MCF 10A (cell line): ENCODE measurements at regions not wholly inside any gene's neighbourhood (a gene's known extent, or its start where the extent isn't known, plus 50 kb on each side); places are given as distances from the start of the nearest gene placed in this dataset.

ENCODE experiments used
- BruUV-seq: library from RNA; stranded (reverse); fragments of 400-500 nt; replicated peaks from 2 replicates; lab custom pipeline; 2021; lab: Mats Ljungman, UMichigan
- CTCF ChIA-PET: fragments of 300-600 bp; sonication (Branson Sonifier 250); formaldehyde crosslinking; extraction: SDS; loops from one replicate; lab custom pipeline; 2021; ENCODE audit warnings: antibody characterized with exemption, inconsistent platforms; lab: Yijun Ruan, JAX
- POLR2A ChIA-PET: fragments of 300-600, 350-650 bp; sonication (Branson Sonifier 250); formaldehyde crosslinking; extraction: SDS; loops from one replicate; lab custom pipeline; 2020; ENCODE audit warnings: antibody characterized with exemption, inconsistent platforms; lab: Yijun Ruan, JAX
- DNase-seq: peaks from one replicate; pipeline ENCODE4 v3.0.0-alpha.2; 2018; ENCODE audit not compliant: unreplicated experiment
- H3K27ac Mint-ChIP-seq: one replicate; pipeline ENCODE4 v1.8.0; 2022; ENCODE audit warnings: mild to moderate bottlenecking, low read depth, mixed read lengths; ENCODE audit not compliant: unreplicated experiment
- H3K27me3 Mint-ChIP-seq: one replicate; pipeline ENCODE4 v1.8.0; 2022; ENCODE audit warnings: mixed read lengths; ENCODE audit not compliant: insufficient read depth, unreplicated experiment
- H3K36me3 Mint-ChIP-seq: one replicate; pipeline ENCODE4 v1.8.0; 2022; ENCODE audit warnings: mild to moderate bottlenecking, moderate library complexity, mixed read lengths; ENCODE audit not compliant: insufficient read depth, unreplicated experiment
- H3K4me1 Mint-ChIP-seq: one replicate; pipeline ENCODE4 v1.8.0; 2022; ENCODE audit warnings: mixed read lengths; ENCODE audit not compliant: insufficient read depth, unreplicated experiment
- H3K4me3 Mint-ChIP-seq: one replicate; pipeline ENCODE4 v1.8.0; 2022; ENCODE audit warnings: mild to moderate bottlenecking, moderate library complexity, mixed read lengths; ENCODE audit not compliant: unreplicated experiment
- H3K9me3 Mint-ChIP-seq: one replicate; pipeline ENCODE4 v1.8.0; 2022; ENCODE audit warnings: mixed read lengths; ENCODE audit not compliant: unreplicated experiment
- intact Hi-C: fragments of 100-400 bp; cut with micrococcal nuclease; formaldehyde crosslinking; loops from 2 replicates; pipeline ENCODE4 v1.14.1; 2022
- TF ChIP-seq, protein P1 (sequence below): fragments of 200-600 bp; IDR thresholded peaks from one replicate; pipeline ENCODE4 v1.8.0; 2022; ENCODE audit warnings: antibody characterized with exemption, mild to moderate bottlenecking; ENCODE audit not compliant: unreplicated experiment

GRCh38 chr7:67738145-67738544, 741.5 kb downstream of the TYW1 start:
- Mint-ChIP-seq H3K9me3 (peaks cover 52% of the 10 kb centered on the region), H3K4me3 (no peak overlapping the region), H3K4me1 (no peaks in the 10 kb centered on the region), H3K27ac (no peak overlapping the region), H3K36me3 (no peaks in the 10 kb centered on the region), H3K27me3 (no peaks in the 10 kb centered on the region)
- intact Hi-C loops: no loop called here
- DNase-seq: no peak
- CTCF ChIA-PET: no interaction called here
- BruUV-seq: no TSS peak
- POLR2A ChIA-PET: no interaction called here
- TF ChIP-seq, protein P1, sequence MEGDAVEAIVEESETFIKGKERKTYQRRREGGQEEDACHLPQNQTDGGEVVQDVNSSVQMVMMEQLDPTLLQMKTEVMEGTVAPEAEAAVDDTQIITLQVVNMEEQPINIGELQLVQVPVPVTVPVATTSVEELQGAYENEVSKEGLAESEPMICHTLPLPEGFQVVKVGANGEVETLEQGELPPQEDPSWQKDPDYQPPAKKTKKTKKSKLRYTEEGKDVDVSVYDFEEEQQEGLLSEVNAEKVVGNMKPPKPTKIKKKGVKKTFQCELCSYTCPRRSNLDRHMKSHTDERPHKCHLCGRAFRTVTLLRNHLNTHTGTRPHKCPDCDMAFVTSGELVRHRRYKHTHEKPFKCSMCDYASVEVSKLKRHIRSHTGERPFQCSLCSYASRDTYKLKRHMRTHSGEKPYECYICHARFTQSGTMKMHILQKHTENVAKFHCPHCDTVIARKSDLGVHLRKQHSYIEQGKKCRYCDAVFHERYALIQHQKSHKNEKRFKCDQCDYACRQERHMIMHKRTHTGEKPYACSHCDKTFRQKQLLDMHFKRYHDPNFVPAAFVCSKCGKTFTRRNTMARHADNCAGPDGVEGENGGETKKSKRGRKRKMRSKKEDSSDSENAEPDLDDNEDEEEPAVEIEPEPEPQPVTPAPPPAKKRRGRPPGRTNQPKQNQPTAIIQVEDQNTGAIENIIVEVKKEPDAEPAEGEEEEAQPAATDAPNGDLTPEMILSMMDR: no peak

GRCh38 chr7:67738958-67739357, 742.3 kb downstream of the TYW1 start:
- no peaks in the 10 kb centered on the region for H3K4me1 Mint-ChIP-seq
- H3K4me3 Mint-ChIP-seq: no peak overlapping the region
- intact Hi-C loops: no loop called here
- H3K36me3 Mint-ChIP-seq: no peaks in the 10 kb centered on the region
- no TSS peak for BruUV-seq
- TF ChIP-seq, protein P1: no peak
- DNase-seq: no peak
- CTCF ChIA-PET: no interaction called here
- POLR2A ChIA-PET: no interaction called here
- no peaks in the 10 kb centered on the region for H3K27me3 Mint-ChIP-seq
- peaks cover 44% of the 10 kb centered on the region for H3K9me3 Mint-ChIP-seq
- no peak overlapping the region for H3K27ac Mint-ChIP-seq

DNA sequence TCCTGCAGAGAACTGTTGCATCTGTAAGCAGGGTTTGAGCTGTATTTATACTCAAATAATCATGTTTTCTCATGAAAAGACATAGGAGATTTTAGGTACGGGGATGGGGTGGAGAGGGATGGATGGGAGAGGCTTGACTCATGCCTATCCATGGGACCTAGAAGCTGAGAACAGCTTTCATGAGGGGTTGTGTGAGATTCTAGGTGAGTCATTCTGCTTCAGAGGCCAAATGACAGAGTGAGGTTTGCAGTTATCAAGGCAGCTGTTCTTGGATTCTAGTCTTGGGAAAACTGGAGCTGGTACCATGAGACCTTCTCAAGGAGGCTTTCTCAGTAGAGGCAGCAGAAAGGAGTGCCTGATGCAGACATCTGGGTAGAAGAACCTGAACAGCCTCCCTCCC, 746.9 kb downstream of the TYW1 start:
- ChIA-PET POLR2A (no interaction called here), CTCF (interaction anchor here (0.6 kb wide), 1 partner anchor 35 kb away, joined by 3 read pairs; no protein-coding TSS in a partner anchor)
- intact Hi-C loops: no loop called here
- no peak overlapping the region for H3K27ac Mint-ChIP-seq
- TF ChIP-seq, protein P1: no peak
- no peaks in the 10 kb centered on the region for H3K36me3 Mint-ChIP-seq
- no peak for DNase-seq
- H3K4me1 Mint-ChIP-seq: no peaks in the 10 kb centered on the region
- BruUV-seq: no TSS peak
- H3K27me3 Mint-ChIP-seq: no peaks in the 10 kb centered on the region
- H3K9me3 Mint-ChIP-seq: peaks cover 46% of the 10 kb centered on the region
- no peak overlapping the region for H3K4me3 Mint-ChIP-seq

DNA sequence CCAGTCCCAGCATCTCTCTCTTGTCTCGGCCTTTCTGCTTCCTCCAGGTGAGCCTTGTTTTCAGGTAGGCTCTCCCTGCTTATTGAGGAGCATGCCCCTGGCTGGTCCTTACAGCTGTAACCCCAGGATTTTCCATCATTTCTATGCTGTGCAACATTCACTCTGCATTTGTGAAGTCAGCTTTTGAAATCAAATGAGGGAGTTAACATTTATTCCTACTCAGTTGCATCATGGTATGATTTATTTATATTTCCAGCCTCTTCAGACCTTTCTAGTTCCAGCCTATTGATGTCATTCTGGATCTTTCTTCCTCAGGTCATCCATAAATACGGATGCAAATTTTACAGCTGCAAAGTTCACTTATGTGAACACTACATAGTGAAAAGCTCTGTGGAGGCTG, 755.6 kb downstream of the TYW1 start:
- intact Hi-C loops: no loop called here
- POLR2A ChIA-PET: no interaction called here
- no peak for DNase-seq
- TF ChIP-seq, protein P1: no peak
- H3K4me3 Mint-ChIP-seq: no peak overlapping the region
- no peaks in the 10 kb centered on the region for H3K36me3 Mint-ChIP-seq
- no peaks in the 10 kb centered on the region for H3K4me1 Mint-ChIP-seq
- no peaks in the 10 kb centered on the region for H3K27me3 Mint-ChIP-seq
- CTCF ChIA-PET: no interaction called here
- no TSS peak for BruUV-seq
- H3K27ac Mint-ChIP-seq: no peak overlapping the region
- peaks cover 37% of the 10 kb centered on the region for H3K9me3 Mint-ChIP-seq
